ENCODE measurements at regions not wholly inside any gene's neighbourhood (a gene's known extent, or its start where the extent isn't known, plus 50 kb on each side); places are given as distances from the start of the nearest gene placed in this dataset.
"Not testable (repeated sequence)": the region's sequence is repeated elsewhere in the genome, so short reads cannot be mapped to it uniquely, and the experiment has no call there.

DNA sequence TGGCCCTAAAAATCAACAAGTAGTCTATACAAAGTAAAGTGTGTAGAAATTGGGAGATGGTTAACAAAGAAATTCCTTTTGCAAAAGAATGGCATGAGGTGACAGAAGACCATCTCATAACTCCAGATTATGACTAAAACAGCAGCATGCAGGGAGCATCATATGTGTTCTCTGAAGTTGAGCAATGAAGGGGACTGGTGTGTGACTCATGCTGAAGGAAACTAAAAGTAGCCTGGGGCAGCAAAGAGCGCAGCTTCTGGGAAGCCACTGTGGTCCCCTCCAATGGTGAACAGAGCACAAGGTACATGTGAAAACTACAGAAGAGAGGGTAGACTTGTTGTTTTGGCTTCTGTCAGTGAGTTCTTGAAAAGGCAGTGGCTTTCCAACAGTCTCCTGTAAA is 133.4 kb downstream of the MACC1 start:
- no peak for DNase-seq

DNA sequence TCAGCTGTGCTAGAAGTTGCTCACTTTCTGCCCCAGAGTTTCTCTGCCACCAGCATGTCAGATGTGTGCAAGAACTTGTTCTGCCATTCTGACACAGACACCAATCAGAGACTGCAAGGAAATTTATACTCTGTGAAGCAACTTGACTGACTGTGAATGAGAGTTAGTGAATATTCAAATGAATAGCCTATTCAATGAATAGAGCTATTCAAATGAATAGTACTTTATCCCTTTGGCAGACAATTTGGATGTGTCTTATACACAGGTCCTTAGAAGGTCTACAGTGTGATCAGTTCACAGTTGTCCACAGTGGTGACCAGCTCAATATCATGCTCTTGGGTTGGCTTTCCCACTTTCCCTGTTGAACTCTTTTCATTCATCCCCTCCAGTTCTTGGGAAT is 138.1 kb downstream of the MACC1 start:
- no peak for DNase-seq

DNA sequence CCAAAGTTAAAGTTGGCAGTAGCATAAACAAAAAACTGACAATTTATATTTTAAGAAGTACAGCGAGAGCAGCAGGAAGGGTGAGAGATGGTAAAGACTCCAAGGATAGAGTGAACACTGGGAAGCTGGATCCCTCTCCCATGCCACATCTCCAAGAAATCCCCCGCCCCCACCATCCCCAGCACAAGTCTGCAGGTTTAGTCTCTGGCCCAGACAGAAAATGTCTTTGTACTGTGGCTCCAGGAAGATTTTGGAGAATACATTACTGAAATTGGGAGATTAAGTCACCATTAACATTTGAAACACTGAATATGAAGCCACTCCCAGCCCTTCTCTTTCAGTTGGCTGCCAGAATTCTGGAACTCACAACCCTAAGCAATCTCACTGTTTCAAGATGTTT is 140.3 kb downstream of the MACC1 start:
- no peak for DNase-seq

DNA sequence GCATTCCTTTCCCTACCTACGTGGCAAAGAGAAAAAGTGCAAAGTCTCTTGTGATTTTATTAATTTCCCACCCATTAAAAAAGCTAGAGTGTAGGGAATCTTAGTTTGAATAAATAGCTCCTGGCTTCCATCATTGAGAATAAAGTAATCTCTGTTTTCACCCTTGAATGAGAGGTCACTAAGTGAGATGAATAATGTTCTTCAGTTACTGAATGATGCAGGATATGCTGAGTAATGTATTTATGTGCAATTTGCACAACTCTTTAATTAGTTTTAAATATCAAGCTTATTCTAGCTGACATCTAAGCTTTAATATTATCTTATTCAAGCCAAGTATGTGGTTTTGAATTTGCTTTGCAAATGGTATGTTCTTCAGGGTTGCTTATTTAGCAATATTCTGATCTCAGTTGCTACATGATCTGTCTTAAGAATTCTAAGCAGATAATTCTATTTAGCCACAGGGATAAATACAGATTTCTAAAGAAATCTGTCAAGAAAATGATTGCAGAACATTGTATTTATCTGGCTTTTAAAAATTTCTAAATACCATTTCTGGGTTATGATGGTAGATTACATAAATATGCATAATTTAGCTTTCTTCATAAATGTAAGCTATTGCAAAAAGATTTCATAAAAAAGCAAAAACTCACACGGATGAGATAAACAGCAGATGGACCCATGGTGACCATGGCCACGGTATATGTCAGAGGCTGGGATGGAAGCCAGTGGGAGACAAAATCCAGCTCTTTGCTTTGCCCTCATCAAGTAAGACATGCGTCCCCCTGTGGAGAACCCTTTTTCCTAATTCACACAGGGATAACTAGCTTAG is 141.0 kb downstream of the MACC1 start:
- no peak for DNase-seq

DNA sequence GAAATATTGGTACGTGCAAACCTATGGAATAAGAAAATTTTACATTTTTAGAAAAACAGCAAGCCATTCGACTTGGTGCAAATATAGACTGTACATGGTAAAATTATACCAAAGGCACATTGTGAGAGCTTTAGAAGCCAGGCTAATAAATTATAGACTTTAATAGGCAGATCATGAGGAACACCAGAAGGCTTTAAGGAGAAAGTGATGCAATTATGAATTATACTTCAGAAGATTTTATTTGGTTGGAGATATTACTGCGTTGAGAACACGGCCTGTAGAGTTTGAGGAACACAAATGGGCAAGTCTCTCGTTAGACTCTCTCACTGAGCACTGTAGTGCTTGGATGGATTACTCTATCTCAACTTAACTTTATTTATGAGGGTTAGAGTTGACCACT is 141.7 kb downstream of the MACC1 start:
- no peak for DNase-seq

DNA sequence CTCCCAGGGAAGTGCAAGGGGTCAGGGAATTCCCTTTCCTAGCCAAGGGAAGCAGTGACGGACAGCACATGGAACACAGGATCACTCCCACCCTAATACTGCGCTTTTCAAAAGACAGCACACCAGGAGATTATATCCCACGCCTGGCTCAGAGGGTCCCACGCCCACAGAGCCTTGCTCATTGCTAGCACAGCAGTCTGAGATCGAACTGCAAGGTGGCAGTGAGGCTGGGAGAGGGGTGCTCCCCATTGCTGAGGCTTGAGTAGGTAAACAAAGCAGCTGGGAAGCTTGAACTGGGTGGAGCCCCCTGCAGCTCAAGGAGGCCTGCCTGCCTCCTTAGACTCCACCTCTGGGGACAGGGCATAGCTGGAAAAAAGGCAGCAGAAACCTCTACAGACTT is 149.2 kb downstream of the MACC1 start:
- DNase-seq = not testable (repeated sequence)

DNA sequence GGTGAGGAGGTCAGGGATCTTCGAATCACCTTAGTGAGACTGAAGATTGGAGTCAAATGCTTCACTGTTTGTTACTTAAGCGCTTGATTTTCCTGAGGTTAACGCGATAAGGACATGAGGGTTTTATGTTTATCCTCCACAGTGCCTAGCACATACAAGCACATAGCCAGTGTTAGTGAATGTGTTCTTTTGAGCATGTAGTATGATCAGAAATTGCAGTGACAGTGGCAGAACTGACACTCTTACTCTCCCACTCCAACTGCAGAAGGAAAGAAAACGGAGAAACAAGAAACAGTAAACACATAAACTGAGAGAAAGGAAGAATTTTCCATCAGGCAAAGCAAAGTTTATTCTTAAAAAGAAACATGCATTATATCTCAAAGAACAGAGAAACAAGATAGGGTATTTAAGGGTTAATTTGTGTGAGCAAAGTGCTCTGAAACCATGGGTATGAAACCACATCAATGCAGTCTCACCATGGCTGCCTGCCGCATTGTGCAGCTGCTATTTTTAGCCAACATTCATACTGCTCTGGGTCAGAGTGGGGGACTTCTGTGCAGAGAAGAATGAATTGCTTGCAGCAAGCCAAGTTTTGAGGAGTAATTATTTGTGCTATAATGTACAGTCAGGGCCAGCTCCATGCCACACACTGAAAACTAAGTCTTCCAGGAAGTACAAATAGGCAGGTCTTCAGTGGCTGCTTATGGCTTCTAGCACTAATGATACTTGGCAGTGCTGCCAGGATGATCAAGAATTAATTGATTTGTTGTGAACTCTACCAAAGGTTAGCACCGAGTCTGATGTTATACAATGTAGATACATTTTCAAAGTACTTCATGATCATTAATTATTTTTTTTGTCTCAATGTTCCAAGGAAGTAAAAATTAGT is 152.0 kb downstream of the MACC1 start:
- DNase-seq = no peak

DNA sequence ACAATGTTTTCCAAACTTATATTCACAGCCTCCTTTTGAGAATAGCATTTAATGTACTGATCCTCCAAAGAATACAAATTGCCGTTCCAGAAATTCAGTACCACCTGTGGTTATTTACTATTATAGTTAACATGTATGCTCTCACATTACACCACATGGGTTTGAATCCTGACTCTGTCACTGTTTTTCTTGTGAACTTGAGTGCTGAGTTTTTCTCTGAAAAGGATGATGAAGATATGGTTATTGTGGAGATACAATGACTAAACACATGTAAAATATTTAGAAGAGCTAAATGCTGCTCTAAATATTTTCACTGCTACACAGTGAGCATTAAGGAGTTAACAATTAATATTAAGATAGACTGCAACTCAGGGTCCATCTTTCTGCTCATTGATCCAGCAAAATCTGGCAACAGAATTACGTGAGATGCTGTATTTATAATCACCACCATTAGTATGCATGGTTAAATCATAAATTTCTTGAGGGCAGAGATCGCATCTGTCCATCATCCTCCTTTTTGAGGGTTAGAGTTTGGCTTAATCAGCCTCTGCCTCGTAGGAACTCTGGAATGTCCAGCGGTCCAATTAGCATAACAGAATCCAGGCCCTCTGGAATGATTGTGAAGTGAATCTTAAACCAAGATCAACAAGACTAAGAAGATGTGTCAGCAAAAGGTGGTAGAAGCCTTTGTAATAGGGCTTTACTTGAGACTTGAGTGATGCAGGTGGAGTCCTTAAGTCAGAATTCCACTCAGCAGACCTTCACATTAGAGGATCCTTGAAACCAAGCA is 152.8 kb downstream of the MACC1 start:
- DNase-seq = no peak

DNA sequence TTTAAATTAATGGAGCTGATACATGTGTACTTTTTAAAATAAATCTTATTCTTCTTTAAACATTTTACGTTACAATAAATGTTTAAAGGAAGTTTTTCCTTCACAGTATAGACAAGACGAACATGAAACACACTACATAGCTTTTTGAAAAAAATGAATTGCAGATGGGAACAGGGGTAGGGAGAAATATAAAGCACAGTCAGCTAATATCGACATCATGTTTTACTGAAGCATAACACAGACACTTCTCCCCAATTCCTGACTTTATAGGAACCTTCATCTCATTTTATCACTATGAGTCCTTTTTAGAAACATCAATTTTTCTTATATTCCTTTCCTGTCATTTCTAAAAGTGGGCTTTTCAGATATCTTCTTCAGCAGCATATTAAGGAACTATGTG is 153.5 kb downstream of the MACC1 start:
- DNase-seq = no peak

DNA sequence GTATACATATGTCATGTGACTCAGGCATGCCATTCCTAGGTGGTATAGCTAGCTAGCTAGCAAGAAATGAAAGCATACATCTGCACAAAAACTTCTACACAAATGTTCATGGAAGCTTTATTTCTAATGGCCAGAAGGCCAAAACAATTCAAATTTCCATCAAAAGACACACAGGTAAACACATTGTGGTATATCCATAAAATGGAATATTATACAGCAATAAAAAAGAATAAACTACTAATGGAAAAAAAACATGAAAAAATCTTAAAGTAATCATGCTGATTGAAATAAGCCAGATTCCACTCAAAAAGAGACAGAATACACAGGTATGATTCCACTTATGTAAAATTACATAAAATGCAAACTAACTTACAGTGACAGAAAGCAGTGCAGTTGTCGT is 154.3 kb downstream of the MACC1 start:
- DNase-seq = no peak

DNA sequence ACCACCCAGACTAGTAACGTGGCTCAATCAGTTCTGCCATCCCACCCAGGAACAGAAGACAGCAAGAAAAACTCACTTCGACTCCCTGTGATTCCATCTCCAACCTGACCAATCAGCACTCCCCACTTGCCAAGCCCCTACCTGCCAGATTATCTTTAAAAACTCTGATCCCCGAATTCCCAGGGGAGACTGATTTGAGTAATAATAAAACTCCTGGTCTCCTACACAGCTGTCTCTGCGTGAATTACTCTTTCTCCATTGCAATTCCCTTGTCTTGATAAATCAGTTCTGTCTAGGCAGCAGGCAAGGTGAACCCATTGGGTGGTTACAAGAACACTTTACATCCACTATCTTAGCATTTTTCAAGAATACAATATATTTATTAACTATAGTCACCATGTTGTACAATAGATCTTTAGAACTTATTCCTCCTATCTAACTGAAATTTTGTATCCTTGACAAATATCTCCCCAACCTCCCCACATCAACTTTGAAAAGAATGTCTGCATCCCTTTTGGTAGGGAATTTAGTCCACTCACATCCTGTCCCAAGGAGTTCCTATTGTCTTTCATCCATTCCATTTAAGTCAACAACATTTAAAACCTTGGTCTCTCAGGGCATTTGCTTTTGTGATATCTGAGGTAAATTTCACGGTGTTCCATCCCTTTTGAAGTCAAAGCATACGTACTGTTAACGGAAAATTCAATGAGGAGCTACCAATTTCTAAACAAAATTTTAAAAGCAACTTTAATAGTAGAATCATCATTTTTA is 163.7 kb downstream of the MACC1 start:
- DNase-seq = no peak

DNA sequence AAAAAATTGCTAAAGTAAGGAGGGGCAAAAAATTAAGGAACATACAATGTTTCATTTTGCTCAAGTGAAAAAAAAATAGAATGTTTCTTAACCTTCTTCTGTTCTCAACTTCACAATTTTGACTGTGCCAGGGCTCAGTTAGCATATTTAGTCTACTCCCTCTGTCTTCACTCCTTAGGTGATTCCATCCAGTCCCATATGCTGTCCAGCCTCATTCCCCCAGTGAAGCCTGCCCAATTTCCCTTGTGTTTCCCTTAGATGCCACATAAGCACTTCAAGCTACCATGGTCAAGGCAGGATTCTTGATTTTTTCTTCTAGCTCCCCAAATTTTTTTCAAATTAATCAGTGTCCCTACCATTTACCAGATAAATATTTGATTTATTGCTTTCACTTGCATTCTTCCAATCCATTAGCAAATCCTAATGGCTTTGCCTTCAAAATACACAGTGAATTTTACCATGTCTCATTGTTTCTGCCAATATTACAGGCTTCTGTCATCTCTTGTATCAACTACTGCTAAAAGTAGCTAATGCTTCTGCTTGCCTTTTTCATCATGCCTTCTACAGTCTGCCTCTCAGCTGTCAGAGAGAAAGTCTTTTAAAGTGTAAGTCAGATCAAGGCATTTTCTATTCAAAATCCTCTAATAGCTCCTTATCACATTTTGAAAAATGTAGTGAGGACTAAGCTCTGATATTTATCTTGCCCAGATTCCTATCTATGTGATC is 166.8 kb downstream of the MACC1 start:
- DNase-seq = no peak

DNA sequence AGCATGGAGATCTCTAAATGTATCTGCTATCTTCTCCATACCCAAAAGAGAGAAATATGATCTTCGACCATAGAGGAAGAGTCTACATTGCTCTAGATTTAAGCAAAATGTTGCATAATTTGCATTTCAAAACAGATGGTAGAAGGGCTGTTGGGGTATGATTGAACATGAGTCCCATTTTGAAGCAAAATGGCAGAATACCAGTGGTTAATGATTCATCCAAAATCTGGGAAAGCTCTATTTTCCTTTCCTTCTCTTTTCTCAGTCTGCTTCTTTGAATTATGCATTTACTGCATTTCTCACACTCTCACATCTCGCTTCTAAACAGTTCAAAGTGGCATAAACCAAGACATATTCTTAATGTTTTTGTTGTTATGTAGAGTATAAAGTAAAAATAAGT is 178.5 kb downstream of the MACC1 start:
- no peak for DNase-seq

DNA sequence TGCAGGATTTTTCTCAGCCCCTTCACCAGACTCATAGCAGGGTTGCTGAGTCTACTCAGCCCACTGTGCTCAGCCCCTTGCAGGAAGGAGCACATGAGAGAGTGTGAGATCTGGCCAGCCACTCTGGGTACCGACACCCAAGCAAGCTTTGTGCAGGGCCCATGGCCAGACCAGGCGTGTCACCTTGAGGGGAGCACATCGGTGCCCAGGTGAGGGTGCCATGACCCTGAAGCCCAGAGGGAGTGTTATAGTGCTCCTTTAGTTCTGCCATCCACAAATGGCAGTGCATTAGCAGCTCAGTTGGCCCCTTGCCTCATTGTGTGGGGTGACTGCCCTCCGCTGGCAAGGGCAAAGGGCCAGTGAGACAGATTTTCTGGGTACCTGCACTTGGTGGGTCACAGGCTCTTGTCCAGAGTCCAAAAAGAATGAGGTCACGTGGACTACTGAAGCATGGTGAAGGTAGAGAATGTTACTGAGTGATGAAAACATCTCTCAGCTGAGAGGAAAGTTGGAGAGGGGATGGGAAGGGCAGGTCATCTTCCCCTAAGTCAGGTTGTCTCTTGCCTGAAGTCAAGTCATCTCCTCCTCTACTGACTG is 181.8 kb downstream of the MACC1 start:
- DNase-seq = no peak

DNA sequence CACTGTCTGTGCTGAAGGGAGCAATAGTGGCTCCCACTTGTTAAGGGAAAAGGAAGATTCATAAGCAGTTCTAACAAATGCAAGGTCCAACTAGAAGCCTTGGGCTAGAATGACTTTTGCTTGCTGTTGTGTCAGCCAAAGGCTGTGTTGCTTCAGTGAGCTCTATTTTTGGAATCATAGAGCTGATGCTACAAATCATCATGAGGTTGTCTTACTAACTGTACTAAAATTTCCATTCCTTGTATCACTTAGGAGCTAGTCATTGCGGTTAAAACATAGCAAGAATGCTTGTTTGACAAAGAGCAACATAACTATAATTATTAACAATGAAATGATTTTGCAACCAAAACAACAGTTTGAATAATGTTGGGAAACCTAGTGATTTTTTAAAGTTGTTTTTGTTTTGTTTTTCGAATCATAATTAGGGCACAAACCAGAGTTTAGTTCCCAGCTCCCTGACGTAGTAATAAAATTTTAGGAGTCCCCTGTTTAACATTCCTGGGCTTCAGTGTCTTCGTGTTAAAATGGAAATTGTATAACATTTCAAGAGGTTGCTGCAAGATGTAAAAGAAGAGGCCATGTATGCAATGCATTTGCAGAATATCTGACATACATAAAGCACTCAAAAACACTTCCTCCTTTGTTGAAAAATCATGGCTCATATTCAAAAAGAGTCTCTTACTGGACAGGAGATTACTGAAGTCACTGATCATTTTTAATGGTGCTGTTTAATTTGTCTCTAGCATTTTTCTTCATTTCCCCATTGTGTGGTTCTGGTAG is 183.4 kb downstream of the MACC1 start:
- no peak for DNase-seq

DNA sequence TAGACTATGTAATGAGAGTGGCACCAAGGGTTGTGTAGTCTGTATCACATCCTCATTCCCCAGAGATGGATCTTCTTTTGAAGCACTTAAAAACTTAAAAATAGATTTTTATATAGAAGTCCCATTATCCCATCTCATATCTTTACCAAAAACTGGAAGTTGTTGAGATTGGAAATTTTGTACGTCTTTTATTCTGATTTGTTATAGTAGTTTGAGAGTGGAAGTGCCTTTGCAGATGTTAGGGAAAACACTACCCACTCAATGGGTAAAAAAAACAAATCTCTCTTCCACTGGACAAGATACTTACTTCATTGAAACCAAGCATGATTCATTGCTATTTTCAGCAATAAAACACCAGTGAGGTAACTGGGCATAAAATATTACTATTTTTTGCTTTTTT is 184.4 kb downstream of the MACC1 start:
- DNase-seq = no peak

DNA sequence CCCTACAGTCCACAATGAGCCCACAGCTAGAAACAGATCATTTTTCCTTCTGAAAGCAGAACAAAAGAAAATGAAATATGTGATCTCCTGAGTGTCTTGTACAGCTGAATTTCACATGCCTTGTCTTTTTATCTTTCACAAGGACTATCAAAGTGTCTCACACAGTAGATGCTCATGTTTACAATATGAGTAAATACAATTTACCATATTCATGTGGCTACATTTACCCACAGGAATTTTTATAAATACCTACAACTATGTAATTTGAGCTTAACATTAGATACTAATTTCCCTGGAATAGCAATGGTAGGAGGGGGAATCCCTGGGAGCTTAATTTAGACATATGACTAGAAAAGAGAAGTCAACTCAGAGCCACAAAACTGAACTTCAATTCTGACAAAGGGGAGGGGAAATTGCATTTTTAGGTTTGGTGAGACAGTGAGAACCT is 186.2 kb downstream of the MACC1 start:
- no peak for DNase-seq

DNA sequence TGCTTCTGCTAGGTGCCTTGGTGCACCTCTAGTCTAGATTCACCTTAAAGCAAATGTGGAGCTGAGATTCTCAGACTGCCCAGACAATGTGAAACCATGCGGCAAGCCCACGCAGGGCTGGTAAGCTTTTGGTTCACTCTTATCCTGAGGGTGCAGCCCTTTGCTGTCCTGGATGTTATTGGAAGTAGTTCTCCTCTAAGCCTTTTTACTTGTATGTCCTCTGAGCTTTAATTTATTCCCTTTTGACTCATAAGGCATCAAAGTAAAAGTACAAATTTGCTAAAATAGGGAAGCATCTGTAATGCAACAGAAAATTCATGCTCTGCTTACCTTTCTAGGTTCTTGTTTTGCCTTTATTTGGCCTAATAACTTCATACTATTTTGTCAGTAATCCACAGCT is 186.8 kb downstream of the MACC1 start:
- DNase-seq = no peak

DNA sequence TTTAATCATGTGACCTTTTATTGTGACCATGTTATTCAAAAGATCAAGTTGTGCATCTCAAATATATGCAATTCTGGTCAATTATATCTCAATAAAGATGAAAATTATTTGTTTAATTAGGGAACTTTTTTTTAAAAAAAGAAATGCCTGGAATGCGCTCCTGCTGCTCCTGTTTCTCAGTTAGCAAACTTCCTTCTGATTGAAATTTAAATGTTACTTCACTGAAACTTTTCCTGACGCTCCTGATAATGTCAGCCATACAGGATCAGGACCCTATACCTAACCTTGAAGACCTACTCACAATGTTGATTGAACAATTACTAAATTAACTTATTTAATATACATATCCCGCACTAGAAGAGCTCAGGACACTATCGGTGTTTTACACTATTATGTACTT is 190.4 kb downstream of the MACC1 start:
- no peak for DNase-seq

DNA sequence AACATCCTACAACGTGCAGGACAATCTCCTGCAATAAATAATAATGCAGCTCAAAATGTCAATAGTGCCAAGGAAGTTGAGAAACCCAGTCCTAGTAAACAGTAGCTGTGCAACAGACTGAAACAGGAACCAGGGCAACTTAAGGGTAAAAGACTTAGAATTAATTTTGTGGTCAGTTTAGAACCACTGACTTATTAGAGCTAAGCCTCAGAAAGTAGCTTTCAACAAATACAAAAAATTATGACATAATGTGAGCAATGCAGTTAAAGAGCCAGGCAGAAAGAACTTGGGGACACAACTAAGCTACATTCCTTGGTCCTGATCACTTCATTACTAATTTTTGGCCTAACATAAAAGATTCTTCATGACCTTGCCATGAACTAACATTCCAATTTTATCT is 195.4 kb downstream of the MACC1 start:
- DNase-seq = no peak

DNA sequence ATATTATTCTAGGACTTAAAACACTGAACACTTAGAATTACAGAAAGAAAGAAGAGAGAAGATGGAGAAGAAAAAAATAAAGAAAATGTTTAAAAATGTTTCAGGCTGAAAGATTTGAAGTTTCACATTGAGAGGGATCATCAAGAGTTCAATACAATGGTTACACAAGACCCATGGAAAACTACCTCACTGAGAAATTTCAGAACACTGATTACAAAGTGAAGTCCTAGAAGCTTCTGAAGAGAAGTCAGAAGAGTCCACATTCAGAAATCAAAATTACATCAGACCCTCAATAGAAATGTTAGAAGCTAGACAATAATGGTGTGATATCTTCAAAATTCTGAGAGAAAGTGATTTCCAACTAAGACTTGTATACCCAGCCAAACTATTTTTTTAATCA is 196.1 kb downstream of the MACC1 start:
- DNase-seq = no peak
